Prostate gland (tissue), 2 donors: ENCODE measurements at regions not wholly inside any gene's neighbourhood (a gene's known extent, or its start where the extent isn't known, plus 50 kb on each side); places are given as distances from the start of the nearest gene placed in this dataset.

ENCODE experiments used
- DNase-seq: peaks from one replicate; pipeline ENCODE4 v3.0.0-alpha.2; 2019; ENCODE audit warnings: low spot score
- H3K27ac ChIP-seq, 2 donors: fragments of 200-600 bp; sonication (generic); 2 replicates each; pipeline ENCODE4 v1.5.1; 2017 to 2019
- H3K27me3 ChIP-seq: fragments of 200-600 bp; sonication (generic); replicated peaks from 2 replicates; pipeline ENCODE4 v1.5.1; 2019; ENCODE audit not compliant: insufficient read depth
- H3K36me3 ChIP-seq, 2 donors: fragments of 200-600 bp; sonication (generic); 1 replicate in 1 of 2; 2 replicates in 1 of 2; pipeline versions ENCODE4 v1.5.1 to v1.8.1; 2017 to 2019
- H3K4me1 ChIP-seq: fragments of 200-600 bp; sonication (generic); replicated peaks from 2 replicates; pipeline ENCODE4 v1.5.1; 2019
- H3K4me3 ChIP-seq, 2 donors: fragments of 200-600 bp; sonication (generic); 2 replicates each; pipeline ENCODE4 v1.5.1; 2017 to 2019
- H3K9me3 ChIP-seq: fragments of 200-600 bp; sonication (generic); 2 replicates; pipeline ENCODE4 v1.5.1; 2017
- CTCF ChIP-seq, 4 experiments: fragments of 200-600 bp in 2 of 4; fragments of 450-650 bp in 2 of 4; sonication (generic) in 2 of 4; IDR thresholded peaks; 1 replicate in 3 of 4; 2 replicates in 1 of 4; pipeline ENCODE4 v1.5.1; 2016 to 2019; ENCODE audit warnings: antibody characterized with exemption in 4 of 4, mild to moderate bottlenecking in 2 of 4, moderate library complexity in 2 of 4
- POLR2A ChIP-seq: fragments of 450-650 bp; IDR thresholded peaks from one replicate; pipeline ENCODE4 v1.6.1; 2016; ENCODE audit warnings: antibody characterized with exemption, mild to moderate bottlenecking
- POLR2AphosphoS5 ChIP-seq: sonication (generic); formaldehyde crosslinking; IDR thresholded peaks from one replicate; pipeline ENCODE4 v1.6.1; 2017; ENCODE audit warnings: antibody characterized with exemption
- WGBS: methylation state at CpG from one replicate; pipeline ENCODE4 v1.1.5; 2018; 5-methylcytosine and 5-hydroxymethylcytosine counted together
- intact Hi-C: fragments of 100-400 bp; cut with DNase I; formaldehyde crosslinking; loops from one replicate; pipeline ENCODE4 v1.14.2; 2022

GRCh38 chr12:25745281-25745680, 192.2 kb upstream of the LMNTD1 start:
- H3K4me1 ChIP-seq, result no peaks in the 10 kb centered on the region
- intact Hi-C loops, result no loop called here
- no peak for DNase-seq
- TF ChIP-seq POLR2AphosphoS5 (no peak), CTCF (IDR thresholded peaks at IDR 0.05) (no peak), POLR2A (no peak)
- no peaks in the 10 kb centered on the region for H3K36me3 ChIP-seq
- H3K4me3 ChIP-seq, result no peak overlapping the region
- no peaks in the 10 kb centered on the region for H3K27me3 ChIP-seq
- H3K27ac ChIP-seq, result no peak overlapping the region
- WGBS, result 81% methylated on average over 2 of the region's 2 CpGs
- H3K9me3 ChIP-seq, result no peaks in the 10 kb centered on the region

GRCh38 chr12:25746131-25746530, 193.0 kb upstream of the LMNTD1 start:
- H3K36me3 ChIP-seq, result no peaks in the 10 kb centered on the region
- H3K27ac ChIP-seq, result no peak overlapping the region
- TF ChIP-seq POLR2A, result no peak
- TF ChIP-seq CTCF (IDR thresholded peaks at IDR 0.05), result no peak
- no peak for TF ChIP-seq POLR2AphosphoS5
- no peaks in the 10 kb centered on the region for H3K27me3 ChIP-seq
- no peak for DNase-seq
- intact Hi-C loops, result no loop called here
- no peaks in the 10 kb centered on the region for H3K9me3 ChIP-seq
- H3K4me3 ChIP-seq, result no peak overlapping the region
- no peaks in the 10 kb centered on the region for H3K4me1 ChIP-seq

GRCh38 chr12:25752710-25753309, 199.7 kb upstream of the LMNTD1 start:
- intact Hi-C loops, result no loop called here
- WGBS, result 23% methylated on average over 1 of the region's 1 CpG
- H3K4me3 ChIP-seq, result no peak overlapping the region
- no peak for TF ChIP-seq POLR2AphosphoS5
- H3K27ac ChIP-seq, result no peak overlapping the region
- H3K36me3 ChIP-seq, result no peaks in the 10 kb centered on the region
- no peaks in the 10 kb centered on the region for H3K4me1 ChIP-seq
- no peaks in the 10 kb centered on the region for H3K9me3 ChIP-seq
- DNase-seq, result no peak
- no peaks in the 10 kb centered on the region for H3K27me3 ChIP-seq

GRCh38 chr12:25755136-25755970, 202.3 kb upstream of the LMNTD1 start:
- TF ChIP-seq POLR2AphosphoS5, result no peak
- TF ChIP-seq CTCF (IDR thresholded peaks at IDR 0.05), result no peak
- no peak for TF ChIP-seq POLR2A
- no peak overlapping the region for H3K27ac ChIP-seq
- intact Hi-C loops, result no loop called here
- H3K9me3 ChIP-seq, result no peaks in the 10 kb centered on the region
- H3K4me1 ChIP-seq, result no peaks in the 10 kb centered on the region
- WGBS, result 71% methylated on average over 4 of the region's 4 CpGs
- H3K4me3 ChIP-seq, result no peak overlapping the region
- no peaks in the 10 kb centered on the region for H3K36me3 ChIP-seq
- H3K27me3 ChIP-seq, result no peaks in the 10 kb centered on the region
- no peak for DNase-seq

- 88% methylated on average over 2 of the region's 2 CpGs for WGBS
- no peaks in the 10 kb centered on the region for H3K4me1 ChIP-seq
- no peak overlapping the region for H3K4me3 ChIP-seq
- no peaks in the 10 kb centered on the region for H3K27me3 ChIP-seq
- no peak overlapping the region for H3K27ac ChIP-seq
- no peak for DNase-seq
- TF ChIP-seq POLR2AphosphoS5 (no peak), POLR2A (no peak), CTCF (IDR thresholded peaks at IDR 0.05) (no peak)
- H3K9me3 ChIP-seq, result no peaks in the 10 kb centered on the region
- no peaks in the 10 kb centered on the region for H3K36me3 ChIP-seq
- intact Hi-C loops, result no loop called here
These were observed 202.6 kb upstream of the RASSF8 start for GRCh38 chr12:25755971-25756260.
